Mononuclear cell (primary cell): ENCODE measurements at regions not wholly inside any gene's neighbourhood (a gene's known extent, or its start where the extent isn't known, plus 50 kb on each side); places are given as distances from the start of the nearest gene placed in this dataset.

Source experiments
- H3K27me3 ChIP-seq: 2 replicates; pipeline ENCODE4 v1.6.0; 2011; ENCODE audit warnings: low read length, control low read depth; ENCODE audit not compliant: insufficient read depth
- H3K4me1 ChIP-seq: 2 replicates; pipeline ENCODE4 v1.5.1; 2011; ENCODE audit warnings: mild to moderate bottlenecking, low read length, control low read depth; ENCODE audit not compliant: insufficient read depth
- H3K4me3 ChIP-seq: 2 replicates; pipeline ENCODE4 v1.5.1; 2011; ENCODE audit warnings: mild to moderate bottlenecking, low read length, moderate library complexity
- H3K9me3 ChIP-seq: 2 replicates; pipeline ENCODE4 v1.5.1; 2011; ENCODE audit warnings: low read depth, mild to moderate bottlenecking, control low read depth, low read length

GRCh38 chr9:108709997-108710396 is 145.8 kb downstream of the ACTL7B start:
- Histone ChIP-seq H3K4me1 (no peaks in the 10 kb centered on the region), H3K4me3 (no peak overlapping the region), H3K9me3 (no peaks in the 10 kb centered on the region), H3K27me3 (no peaks in the 10 kb centered on the region)

- no peaks in the 10 kb centered on the region for H3K9me3 ChIP-seq
- H3K27me3 ChIP-seq: no peaks in the 10 kb centered on the region
- no peak overlapping the region for H3K4me3 ChIP-seq
- no peaks in the 10 kb centered on the region for H3K4me1 ChIP-seq
These were observed 146.7 kb downstream of the ACTL7B start for GRCh38 chr9:108709126-108709525.

GRCh38 chr9:108708448-108708847 is 147.3 kb downstream of the ACTL7B start:
- Histone ChIP-seq H3K4me1 (no peaks in the 10 kb centered on the region), H3K9me3 (no peaks in the 10 kb centered on the region), H3K4me3 (no peak overlapping the region), H3K27me3 (no peaks in the 10 kb centered on the region)

GRCh38 chr9:108707120-108707519 is 148.7 kb downstream of the ACTL7B start:
- Histone ChIP-seq H3K9me3 (no peaks in the 10 kb centered on the region), H3K4me3 (no peak overlapping the region), H3K4me1 (no peaks in the 10 kb centered on the region)

GRCh38 chr9:108704156-108704852 is 151.5 kb downstream of the ACTL7B start:
- H3K4me3 ChIP-seq: no peak overlapping the region

More at GRCh38 chr9:108707120-108707519, 148.7 kb downstream of the ACTL7B start:
- H3K27me3 ChIP-seq: no peaks in the 10 kb centered on the region

GRCh38 chr9:108703429-108703828 is 152.4 kb downstream of the ACTL7B start:
- no peaks in the 10 kb centered on the region for H3K9me3 ChIP-seq
- H3K4me1 ChIP-seq: no peaks in the 10 kb centered on the region
- H3K27me3 ChIP-seq: no peaks in the 10 kb centered on the region
- no peak overlapping the region for H3K4me3 ChIP-seq

More at GRCh38 chr9:108704156-108704852, 151.5 kb downstream of the ACTL7B start:
- H3K9me3 ChIP-seq: no peaks in the 10 kb centered on the region
- H3K4me1 ChIP-seq: no peaks in the 10 kb centered on the region
- no peaks in the 10 kb centered on the region for H3K27me3 ChIP-seq

GRCh38 chr9:108702681-108703080 is 153.1 kb downstream of the ACTL7B start:
- Histone ChIP-seq H3K4me1 (no peaks in the 10 kb centered on the region), H3K4me3 (no peak overlapping the region), H3K9me3 (no peaks in the 10 kb centered on the region), H3K27me3 (no peaks in the 10 kb centered on the region)

- peaks cover 4% of the 10 kb centered on the region for H3K9me3 ChIP-seq
- no peak overlapping the region for H3K4me3 ChIP-seq
- H3K4me1 ChIP-seq: no peaks in the 10 kb centered on the region
- H3K27me3 ChIP-seq: no peaks in the 10 kb centered on the region
These were observed 157.0 kb downstream of the ACTL7B start for GRCh38 chr9:108698801-108699200.

GRCh38 chr9:108698231-108698630 is 157.6 kb downstream of the ACTL7B start:
- H3K4me1 ChIP-seq: no peaks in the 10 kb centered on the region
- no peaks in the 10 kb centered on the region for H3K27me3 ChIP-seq
- no peak overlapping the region for H3K4me3 ChIP-seq
- H3K9me3 ChIP-seq: peaks cover 4% of the 10 kb centered on the region

- Histone ChIP-seq H3K4me1 (no peaks in the 10 kb centered on the region), H3K27me3 (no peaks in the 10 kb centered on the region), H3K9me3 (peaks cover 4% of the 10 kb centered on the region), H3K4me3 (no peak overlapping the region)
These were observed 159.6 kb downstream of the ACTL7B start for GRCh38 chr9:108696156-108696555.

- Histone ChIP-seq H3K4me1 (no peaks in the 10 kb centered on the region), H3K4me3 (no peak overlapping the region), H3K27me3 (no peaks in the 10 kb centered on the region), H3K9me3 (peaks cover 4% of the 10 kb centered on the region)
These were observed 161.6 kb downstream of the ACTL7B start for GRCh38 chr9:108694170-108694569.

GRCh38 chr9:108691614-108692013 is 164.2 kb downstream of the ACTL7B start:
- Histone ChIP-seq H3K4me1 (no peaks in the 10 kb centered on the region), H3K27me3 (no peaks in the 10 kb centered on the region), H3K9me3 (peaks cover 4% of the 10 kb centered on the region), H3K4me3 (no peak overlapping the region)

GRCh38 chr9:108688676-108689075 is 167.1 kb downstream of the ACTL7B start:
- no peaks in the 10 kb centered on the region for H3K4me1 ChIP-seq
- H3K9me3 ChIP-seq: no peaks in the 10 kb centered on the region
- no peaks in the 10 kb centered on the region for H3K27me3 ChIP-seq
- no peak overlapping the region for H3K4me3 ChIP-seq

GRCh38 chr9:108688051-108688450 is 167.7 kb downstream of the ACTL7B start:
- Histone ChIP-seq H3K4me3 (no peak overlapping the region), H3K9me3 (no peaks in the 10 kb centered on the region), H3K4me1 (no peaks in the 10 kb centered on the region), H3K27me3 (no peaks in the 10 kb centered on the region)

GRCh38 chr9:108687006-108687987 is 168.5 kb downstream of the ACTL7B start:
- no peaks in the 10 kb centered on the region for H3K9me3 ChIP-seq
- no peaks in the 10 kb centered on the region for H3K4me1 ChIP-seq
- no peak overlapping the region for H3K4me3 ChIP-seq
- H3K27me3 ChIP-seq: no peaks in the 10 kb centered on the region
